SK-N-SH (cell line): ENCODE measurements at regions not wholly inside any gene's neighbourhood (a gene's known extent, or its start where the extent isn't known, plus 50 kb on each side); places are given as distances from the start of the nearest gene placed in this dataset.

Experiments used
- CTCF ChIA-PET: fragments of 300-600, 350-600 bp; formaldehyde crosslinking; extraction: SDS; loops from one replicate; lab custom pipeline; 2021; lab: Yijun Ruan, JAX
- POLR2A ChIA-PET: fragments of 350-600 bp; sonication (Branson Sonifier 250); formaldehyde crosslinking; extraction: SDS; loops from one replicate; lab custom pipeline; 2020; ENCODE audit warnings: antibody characterized with exemption, inconsistent platforms; lab: Yijun Ruan, JAX
- DNase-seq: peaks from one replicate; pipeline ENCODE4 v3.0.0; 2012
- H2AFZ ChIP-seq: fragments of 200-600 bp; sonication (generic); 2 replicates; pipeline ENCODE4 v1.8.1; 2016; ENCODE audit warnings: antibody characterized with exemption, mild to moderate bottlenecking, low read depth
- H3F3A ChIP-seq: fragments of 200-600 bp; sonication (generic); replicated peaks from 2 replicates; pipeline ENCODE3; 2016; ENCODE audit warnings: antibody characterized with exemption, mild to moderate bottlenecking; ENCODE audit not compliant: insufficient read depth
- H3K27ac ChIP-seq, 2 experiments: fragments of 200-500 bp in 1 of 2; fragments of 200-600 bp in 1 of 2; sonication (Bioruptor generic) in 1 of 2; sonication (generic), shearing (Covaris generic) in 1 of 2; 2 replicates each; pipeline versions ENCODE4 v1.5.1 to v1.6.1; 2014 to 2016; ENCODE audit warnings: low read depth in 2 of 2, inconsistent platforms in 1 of 2, low read length in 1 of 2, mild to moderate bottlenecking in 1 of 2, mixed read lengths in 1 of 2
- H3K27me3 ChIP-seq: fragments of 200-600 bp; sonication (generic), shearing (Covaris generic); 2 replicates; pipeline ENCODE4 v1.6.1; 2016; ENCODE audit warnings: mixed run types; ENCODE audit not compliant: insufficient read depth
- H3K36me3 ChIP-seq, 2 experiments: fragments of 200-500 bp in 1 of 2; fragments of 200-600 bp in 1 of 2; sonication (Bioruptor generic) in 1 of 2; sonication (generic) in 1 of 2; replicated peaks in 1 of 2; 2 replicates each; pipeline versions ENCODE3 to v1.5.1; 2014 to 2016; ENCODE audit warnings: low read length in 1 of 2, mild to moderate bottlenecking in 1 of 2; ENCODE audit not compliant: insufficient read depth in 2 of 2, control insufficient read depth in 1 of 2
- H3K4me1 ChIP-seq, 2 experiments: fragments of 200-500 bp in 1 of 2; fragments of 200-600 bp in 1 of 2; sonication (Bioruptor generic) in 1 of 2; sonication (generic), shearing (Covaris generic) in 1 of 2; 2 replicates each; pipeline versions ENCODE4 v1.5.1 to v1.6.1; 2014 to 2016; ENCODE audit warnings: low read depth in 1 of 2, low read length in 1 of 2, mixed run types in 1 of 2; ENCODE audit not compliant: insufficient read depth in 2 of 2, control insufficient read depth in 1 of 2
- H3K4me2 ChIP-seq: fragments of 200-600 bp; sonication (generic), shearing (Covaris generic); 2 replicates; pipeline ENCODE4 v1.6.1; 2017; ENCODE audit warnings: mixed run types
- H3K4me3 ChIP-seq, 2 experiments: fragments of 200-500 bp in 1 of 2; fragments of 200-600 bp in 1 of 2; sonication (Bioruptor generic) in 1 of 2; sonication (generic), shearing (Covaris generic) in 1 of 2; 2 replicates each; pipeline versions ENCODE4 v1.5.1 to v1.8.1; 2014 to 2016; ENCODE audit warnings: low read depth in 2 of 2, inconsistent platforms in 1 of 2, low read length in 1 of 2, mild to moderate bottlenecking in 1 of 2, mixed read lengths in 1 of 2, moderate library complexity in 1 of 2
- H3K79me2 ChIP-seq: fragments of 200-600 bp; sonication (generic); 2 replicates; pipeline ENCODE4 v1.8.1; 2017; ENCODE audit warnings: mild to moderate bottlenecking; ENCODE audit not compliant: insufficient read depth
- H3K9ac ChIP-seq: fragments of 200-600 bp; sonication (generic); 2 replicates; pipeline ENCODE4 v1.6.1; 2017; ENCODE audit warnings: mixed run types
- H3K9me2 ChIP-seq: fragments of 200-600 bp; sonication (generic); 2 replicates; pipeline ENCODE4 v1.6.1; 2017; ENCODE audit warnings: mixed run types
- H3K9me3 ChIP-seq: fragments of 200-600 bp; sonication (generic); 2 replicates; pipeline ENCODE4 v1.6.1; 2017; ENCODE audit warnings: mixed run types, mild to moderate bottlenecking, moderate library complexity
- H4K20me1 ChIP-seq: fragments of 200-600 bp; sonication (generic); 2 replicates; pipeline ENCODE4 v1.6.1; 2017; ENCODE audit warnings: mild to moderate bottlenecking, mixed run types; ENCODE audit not compliant: insufficient read depth
- CHD2 ChIP-seq: fragments of 150-350 bp; IDR thresholded peaks from 2 replicates; pipeline ENCODE4 v1.6.1; 2018; ENCODE audit warnings: low read length; ENCODE audit not compliant: partially characterized antibody
- ELF1 ChIP-seq: IDR thresholded peaks from 2 replicates; pipeline ENCODE4 v1.4.0; 2012
- EP300 ChIP-seq, 2 experiments: IDR thresholded peaks; 2 replicates each; pipeline versions ENCODE4 v1.4.0 to v1.6.1; 2012; ENCODE audit warnings: borderline replicate concordance in 1 of 2, low read depth in 1 of 2, low read length in 1 of 2
- FOSL2 ChIP-seq: IDR thresholded peaks from 2 replicates; pipeline ENCODE4 v1.4.0; 2012; ENCODE audit warnings: low read depth, mild to moderate bottlenecking, moderate library complexity, borderline replicate concordance
- FOXJ3 ChIP-seq: sonication (generic); formaldehyde crosslinking; IDR thresholded peaks from 2 replicates; pipeline ENCODE4 v1.5.1; 2020; ENCODE audit warnings: mild to moderate bottlenecking, missing genetic modification reagents
- FOXM1 ChIP-seq: IDR thresholded peaks from 2 replicates; pipeline ENCODE4 v1.4.0; 2012; ENCODE audit warnings: low read depth, mild to moderate bottlenecking
- GABPA ChIP-seq: IDR thresholded peaks from 2 replicates; pipeline ENCODE4 v1.4.0; 2012; ENCODE audit warnings: low read depth, mild to moderate bottlenecking
- IRF3 ChIP-seq: fragments of 150-350 bp; IDR thresholded peaks from 2 replicates; pipeline ENCODE4 v1.6.1; 2016; ENCODE audit warnings: mild to moderate bottlenecking, low read depth, low read length
- MEF2A ChIP-seq: IDR thresholded peaks from 2 replicates; pipeline ENCODE4 v1.4.0; 2012; ENCODE audit warnings: low read depth, borderline replicate concordance
- NRF1 ChIP-seq: IDR thresholded peaks from 2 replicates; pipeline ENCODE4 v1.6.1; 2012; ENCODE audit warnings: low read depth, mild to moderate bottlenecking, low read length
- RAD21 ChIP-seq: IDR thresholded peaks from 2 replicates; pipeline ENCODE4 v1.6.1; 2012; ENCODE audit warnings: mild to moderate bottlenecking, low read length
- RFX5 ChIP-seq: IDR thresholded peaks from 2 replicates; pipeline ENCODE4 v1.6.1; 2012; ENCODE audit warnings: mild to moderate bottlenecking, improper control_type of control experiment, low read length
- RXRA ChIP-seq: IDR thresholded peaks from 2 replicates; pipeline ENCODE4 v1.4.0; 2012; ENCODE audit warnings: low read depth, mild to moderate bottlenecking, borderline replicate concordance
- TAF1 ChIP-seq: IDR thresholded peaks from 2 replicates; pipeline ENCODE4 v1.6.1; 2012; ENCODE audit warnings: low read depth, mild to moderate bottlenecking, low read length, moderate library complexity, borderline replicate concordance
- TCF12 ChIP-seq: IDR thresholded peaks from 2 replicates; pipeline ENCODE4 v1.4.0; 2012
- TEAD4 ChIP-seq: IDR thresholded peaks from 2 replicates; pipeline ENCODE4 v1.4.0; 2012; ENCODE audit warnings: mild to moderate bottlenecking, borderline replicate concordance; ENCODE audit not compliant: insufficient read depth
- USF2 ChIP-seq: fragments of 150-350 bp; IDR thresholded peaks from 2 replicates; pipeline ENCODE4 v1.6.1; 2017; ENCODE audit warnings: antibody characterized with exemption, low read length, low read depth, borderline replicate concordance
- YY1 ChIP-seq: IDR thresholded peaks from 2 replicates; pipeline ENCODE4 v1.4.0; 2012; ENCODE audit warnings: low read depth, mild to moderate bottlenecking
- WGBS: methylation state at CpG from one replicate; pipeline ENCODE4 v1.1.6; 2017; ENCODE audit warnings: low lambda C conversion rate; 5-methylcytosine and 5-hydroxymethylcytosine counted together
- TF ChIP-seq, protein P1 (sequence below): fragments of 200-600 bp; sonication (generic); IDR thresholded peaks from 2 replicates; pipeline ENCODE4 v1.6.1; 2017; ENCODE audit warnings: antibody characterized with exemption, mild to moderate bottlenecking, moderate library complexity
- TF ChIP-seq, protein P2 (sequence below): IDR thresholded peaks from 2 replicates; pipeline ENCODE4 v1.4.0; 2012; ENCODE audit warnings: low read depth, borderline replicate concordance
- TF ChIP-seq, protein P3 (sequence below): IDR thresholded peaks from 2 replicates; pipeline ENCODE4 v1.6.1; 2012; ENCODE audit warnings: mild to moderate bottlenecking, low read depth, low read length, moderate library complexity

DNA sequence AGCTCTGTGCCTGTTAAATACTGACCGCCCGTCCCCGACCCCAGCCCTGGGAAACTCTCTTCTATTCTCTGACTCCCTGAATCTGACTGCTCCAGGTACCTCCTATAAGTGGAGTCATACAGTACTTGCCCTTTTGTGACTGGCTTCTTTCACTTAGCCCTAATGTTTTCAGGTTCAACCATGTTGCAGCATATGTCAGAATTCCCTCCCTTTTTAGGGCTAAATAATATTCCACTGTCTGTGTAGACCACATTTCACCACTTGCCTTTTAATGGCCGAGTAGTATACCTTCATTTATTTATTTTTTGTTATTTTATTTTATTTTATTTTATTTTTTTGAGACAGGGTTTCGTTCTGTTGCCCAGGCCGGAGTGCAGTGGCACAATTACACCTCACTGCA lies 96.1 kb upstream of the SLC22A11 start (continued):
- TF ChIP-seq USF2 (no peak), ELF1 (no peak), IRF3 (no peak), CHD2 (no peak), RXRA (no peak)

GRCh38 chr11:64461081-64461480 lies 94.7 kb upstream of the SLC22A11 start:
- no peaks in the 10 kb centered on the region for H3F3A ChIP-seq
- POLR2A ChIA-PET = no interaction called here
- no peaks in the 10 kb centered on the region for H3K36me3 ChIP-seq
- no peaks in the 10 kb centered on the region for H3K9me3 ChIP-seq
- H3K4me3 ChIP-seq = no peak overlapping the region
- no peaks in the 10 kb centered on the region for H3K27me3 ChIP-seq
- H3K27ac ChIP-seq = no peak overlapping the region
- no peaks in the 10 kb centered on the region for H3K4me1 ChIP-seq
- TF ChIP-seq FOXJ3 (CRISPR knock-in tag) (no peak), EP300 (IDR thresholded peaks at IDR 0.05; ENCODE audit: borderline replicate concordance in 1 of 2, low read depth in 1 of 2, low read length in 1 of 2) (no peak), CHD2 (no peak), NRF1 (no peak), GABPA (no peak), RAD21 (no peak), YY1 (no peak), IRF3 (no peak), TEAD4 (no peak), FOXM1 (no peak), MEF2A (no peak), RFX5 (no peak), FOSL2 (no peak), TAF1 (no peak), TCF12 (no peak), ELF1 (no peak)
- TF ChIP-seq, protein P1, sequence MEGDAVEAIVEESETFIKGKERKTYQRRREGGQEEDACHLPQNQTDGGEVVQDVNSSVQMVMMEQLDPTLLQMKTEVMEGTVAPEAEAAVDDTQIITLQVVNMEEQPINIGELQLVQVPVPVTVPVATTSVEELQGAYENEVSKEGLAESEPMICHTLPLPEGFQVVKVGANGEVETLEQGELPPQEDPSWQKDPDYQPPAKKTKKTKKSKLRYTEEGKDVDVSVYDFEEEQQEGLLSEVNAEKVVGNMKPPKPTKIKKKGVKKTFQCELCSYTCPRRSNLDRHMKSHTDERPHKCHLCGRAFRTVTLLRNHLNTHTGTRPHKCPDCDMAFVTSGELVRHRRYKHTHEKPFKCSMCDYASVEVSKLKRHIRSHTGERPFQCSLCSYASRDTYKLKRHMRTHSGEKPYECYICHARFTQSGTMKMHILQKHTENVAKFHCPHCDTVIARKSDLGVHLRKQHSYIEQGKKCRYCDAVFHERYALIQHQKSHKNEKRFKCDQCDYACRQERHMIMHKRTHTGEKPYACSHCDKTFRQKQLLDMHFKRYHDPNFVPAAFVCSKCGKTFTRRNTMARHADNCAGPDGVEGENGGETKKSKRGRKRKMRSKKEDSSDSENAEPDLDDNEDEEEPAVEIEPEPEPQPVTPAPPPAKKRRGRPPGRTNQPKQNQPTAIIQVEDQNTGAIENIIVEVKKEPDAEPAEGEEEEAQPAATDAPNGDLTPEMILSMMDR = no peak
- TF ChIP-seq, protein P2, sequence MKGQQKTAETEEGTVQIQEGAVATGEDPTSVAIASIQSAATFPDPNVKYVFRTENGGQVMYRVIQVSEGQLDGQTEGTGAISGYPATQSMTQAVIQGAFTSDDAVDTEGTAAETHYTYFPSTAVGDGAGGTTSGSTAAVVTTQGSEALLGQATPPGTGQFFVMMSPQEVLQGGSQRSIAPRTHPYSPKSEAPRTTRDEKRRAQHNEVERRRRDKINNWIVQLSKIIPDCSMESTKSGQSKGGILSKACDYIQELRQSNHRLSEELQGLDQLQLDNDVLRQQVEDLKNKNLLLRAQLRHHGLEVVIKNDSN = no peak
- TF ChIP-seq, protein P3, sequence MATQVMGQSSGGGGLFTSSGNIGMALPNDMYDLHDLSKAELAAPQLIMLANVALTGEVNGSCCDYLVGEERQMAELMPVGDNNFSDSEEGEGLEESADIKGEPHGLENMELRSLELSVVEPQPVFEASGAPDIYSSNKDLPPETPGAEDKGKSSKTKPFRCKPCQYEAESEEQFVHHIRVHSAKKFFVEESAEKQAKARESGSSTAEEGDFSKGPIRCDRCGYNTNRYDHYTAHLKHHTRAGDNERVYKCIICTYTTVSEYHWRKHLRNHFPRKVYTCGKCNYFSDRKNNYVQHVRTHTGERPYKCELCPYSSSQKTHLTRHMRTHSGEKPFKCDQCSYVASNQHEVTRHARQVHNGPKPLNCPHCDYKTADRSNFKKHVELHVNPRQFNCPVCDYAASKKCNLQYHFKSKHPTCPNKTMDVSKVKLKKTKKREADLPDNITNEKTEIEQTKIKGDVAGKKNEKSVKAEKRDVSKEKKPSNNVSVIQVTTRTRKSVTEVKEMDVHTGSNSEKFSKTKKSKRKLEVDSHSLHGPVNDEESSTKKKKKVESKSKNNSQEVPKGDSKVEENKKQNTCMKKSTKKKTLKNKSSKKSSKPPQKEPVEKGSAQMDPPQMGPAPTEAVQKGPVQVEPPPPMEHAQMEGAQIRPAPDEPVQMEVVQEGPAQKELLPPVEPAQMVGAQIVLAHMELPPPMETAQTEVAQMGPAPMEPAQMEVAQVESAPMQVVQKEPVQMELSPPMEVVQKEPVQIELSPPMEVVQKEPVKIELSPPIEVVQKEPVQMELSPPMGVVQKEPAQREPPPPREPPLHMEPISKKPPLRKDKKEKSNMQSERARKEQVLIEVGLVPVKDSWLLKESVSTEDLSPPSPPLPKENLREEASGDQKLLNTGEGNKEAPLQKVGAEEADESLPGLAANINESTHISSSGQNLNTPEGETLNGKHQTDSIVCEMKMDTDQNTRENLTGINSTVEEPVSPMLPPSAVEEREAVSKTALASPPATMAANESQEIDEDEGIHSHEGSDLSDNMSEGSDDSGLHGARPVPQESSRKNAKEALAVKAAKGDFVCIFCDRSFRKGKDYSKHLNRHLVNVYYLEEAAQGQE = no peak
- DNase-seq = no peak
- no peaks in the 10 kb centered on the region for H3K79me2 ChIP-seq
- no peaks in the 10 kb centered on the region for H4K20me1 ChIP-seq
- no peak overlapping the region for H3K4me2 ChIP-seq
- no peak overlapping the region for H3K9ac ChIP-seq
- H3K9me2 ChIP-seq = no peaks in the 10 kb centered on the region
- no peak overlapping the region for H2AFZ ChIP-seq
- WGBS = 7% methylated on average over 3 of the region's 3 CpGs
- CTCF ChIA-PET = interaction anchor here (1.6 to 2.7 kb wide), 2 partner anchors 12 to 93 kb away, joined by 4 to 20 read pairs; no protein-coding TSS in a partner anchor
